ENCODE measurements at regions not wholly inside any gene's neighbourhood (a gene's known extent, or its start where the extent isn't known, plus 50 kb on each side); places are given as distances from the start of the nearest gene placed in this dataset.

DNA sequence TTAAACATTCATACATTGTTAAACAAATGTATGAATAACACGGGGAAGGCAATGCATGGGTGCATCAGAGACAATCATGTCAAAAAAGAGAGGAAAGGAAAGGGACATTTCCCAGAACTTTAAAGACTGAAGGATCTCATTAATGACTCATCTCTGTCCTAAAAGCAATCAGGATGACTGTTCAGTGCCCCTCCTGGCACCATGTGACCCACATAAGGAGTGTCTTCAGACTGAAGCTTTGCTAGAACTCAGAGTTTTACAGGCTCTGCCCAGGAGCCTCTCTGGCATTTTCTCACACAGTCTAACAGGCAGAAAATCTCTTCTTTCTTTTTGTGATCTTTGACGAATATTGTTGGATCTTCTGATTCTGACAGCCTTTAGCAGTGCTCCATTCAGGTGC, 315.3 kb downstream of the OTUD1 start:
- TF ChIP-seq ZSCAN23 (tag by site-specific recombination; IDR thresholded peaks at IDR 0.05) = no peak
- TF ChIP-seq PATZ1 (tag by site-specific recombination; IDR thresholded peaks at IDR 0.05) = no peak
- TF ChIP-seq ZNF324 (tag by site-specific recombination; IDR thresholded peaks at IDR 0.05) = no peak
- TF ChIP-seq, protein P1, sequence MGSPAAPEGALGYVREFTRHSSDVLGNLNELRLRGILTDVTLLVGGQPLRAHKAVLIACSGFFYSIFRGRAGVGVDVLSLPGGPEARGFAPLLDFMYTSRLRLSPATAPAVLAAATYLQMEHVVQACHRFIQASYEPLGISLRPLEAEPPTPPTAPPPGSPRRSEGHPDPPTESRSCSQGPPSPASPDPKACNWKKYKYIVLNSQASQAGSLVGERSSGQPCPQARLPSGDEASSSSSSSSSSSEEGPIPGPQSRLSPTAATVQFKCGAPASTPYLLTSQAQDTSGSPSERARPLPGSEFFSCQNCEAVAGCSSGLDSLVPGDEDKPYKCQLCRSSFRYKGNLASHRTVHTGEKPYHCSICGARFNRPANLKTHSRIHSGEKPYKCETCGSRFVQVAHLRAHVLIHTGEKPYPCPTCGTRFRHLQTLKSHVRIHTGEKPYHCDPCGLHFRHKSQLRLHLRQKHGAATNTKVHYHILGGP (tag by site-specific recombination; IDR thresholded peaks at IDR 0.05) = no peak
- no peak for TF ChIP-seq CTCF (tag by site-specific recombination; IDR thresholded peaks at IDR 0.05)
- no peak for TF ChIP-seq ZFHX2 (tag by site-specific recombination; conservative IDR thresholded peaks at IDR 0.05)
- no peak for TF ChIP-seq KLF16 (tag by site-specific recombination; IDR thresholded peaks at IDR 0.05)
- TF ChIP-seq SETDB1 (IDR thresholded peaks at IDR 0.05; ENCODE audit: insufficient read length, low read length) = no peak
- TF ChIP-seq, protein P2, sequence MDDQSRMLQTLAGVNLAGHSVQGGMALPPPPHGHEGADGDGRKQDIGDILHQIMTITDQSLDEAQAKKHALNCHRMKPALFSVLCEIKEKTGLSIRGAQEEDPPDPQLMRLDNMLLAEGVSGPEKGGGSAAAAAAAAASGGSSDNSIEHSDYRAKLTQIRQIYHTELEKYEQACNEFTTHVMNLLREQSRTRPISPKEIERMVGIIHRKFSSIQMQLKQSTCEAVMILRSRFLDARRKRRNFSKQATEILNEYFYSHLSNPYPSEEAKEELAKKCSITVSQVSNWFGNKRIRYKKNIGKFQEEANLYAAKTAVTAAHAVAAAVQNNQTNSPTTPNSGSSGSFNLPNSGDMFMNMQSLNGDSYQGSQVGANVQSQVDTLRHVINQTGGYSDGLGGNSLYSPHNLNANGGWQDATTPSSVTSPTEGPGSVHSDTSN (CRISPR knock-in tag; IDR thresholded peaks at IDR 0.05) = no peak
- TF ChIP-seq YY1 (tag by site-specific recombination; IDR thresholded peaks at IDR 0.05) = no peak
- no peak for TF ChIP-seq ZNF600 (tag by site-specific recombination; IDR thresholded peaks at IDR 0.05)
- TF ChIP-seq OVOL3 (tag by site-specific recombination; IDR thresholded peaks at IDR 0.05) = no peak
- no peak for TF ChIP-seq ZNF747 (tag by site-specific recombination; IDR thresholded peaks at IDR 0.05)
- TF ChIP-seq ZNF707 (tag by site-specific recombination; IDR thresholded peaks at IDR 0.05) = no peak

All from HEK293 (cell line).